ENCODE measurements at regions not wholly inside any gene's neighbourhood (a gene's known extent, or its start where the extent isn't known, plus 50 kb on each side); places are given as distances from the start of the nearest gene placed in this dataset.

- no peak for DNase-seq (ENCODE audit: low read depth in 3 of 3)
Observed at GRCh38 chr5:68431186-68431585, 215.6 kb downstream of the PIK3R1 start.

- DNase-seq (ENCODE audit: low read depth in 3 of 3) = no peak
Observed at GRCh38 chr5:68431601-68432337, 216.2 kb downstream of the PIK3R1 start.

GRCh38 chr5:68432682-68433081 is 217.1 kb downstream of the PIK3R1 start:
- DNase-seq (ENCODE audit: low read depth in 3 of 3) = no peak

- DNase-seq (ENCODE audit: low read depth in 3 of 3) = no peak
Observed at GRCh38 chr5:68433526-68433922, 218.0 kb downstream of the PIK3R1 start.

GRCh38 chr5:68433923-68434879 is 218.6 kb downstream of the PIK3R1 start:
- peak; percentile 80 to 94 (median 92) for DNase-seq (ENCODE audit: low read depth in 3 of 3)

- no peak for DNase-seq (ENCODE audit: low read depth in 3 of 3)
Observed at GRCh38 chr5:68435611-68436010, 220.1 kb downstream of the PIK3R1 start.

GRCh38 chr5:68436686-68437520 is 221.3 kb downstream of the PIK3R1 start:
- no peak for DNase-seq (ENCODE audit: low read depth in 3 of 3)

GRCh38 chr5:68438876-68439275 is 223.3 kb downstream of the PIK3R1 start:
- DNase-seq (ENCODE audit: low read depth in 3 of 3) = no peak

- DNase-seq (ENCODE audit: low read depth in 3 of 3) = no peak
Observed at GRCh38 chr5:68440245-68440644, 224.7 kb downstream of the PIK3R1 start.

GRCh38 chr5:68440651-68441050 is 225.1 kb downstream of the PIK3R1 start:
- DNase-seq (ENCODE audit: low read depth in 3 of 3) = no peak

GRCh38 chr5:68441309-68442073 is 225.9 kb downstream of the PIK3R1 start:
- no peak for DNase-seq (ENCODE audit: low read depth in 3 of 3)

- no peak for DNase-seq (ENCODE audit: low read depth in 3 of 3)
Observed at GRCh38 chr5:68443091-68443490, 227.5 kb downstream of the PIK3R1 start.

- DNase-seq (ENCODE audit: low read depth in 3 of 3) = no peak
Observed at GRCh38 chr5:68444048-68444447, 228.5 kb downstream of the PIK3R1 start.

- no peak for DNase-seq (ENCODE audit: low read depth in 3 of 3)
Observed at GRCh38 chr5:68444833-68445232, 229.3 kb downstream of the PIK3R1 start.

- DNase-seq (ENCODE audit: low read depth in 3 of 3) = no peak
Observed at GRCh38 chr5:68445257-68446069, 229.9 kb downstream of the PIK3R1 start.

GRCh38 chr5:68446070-68446357 is 230.5 kb downstream of the PIK3R1 start:
- no peak for DNase-seq (ENCODE audit: low read depth in 3 of 3)

GRCh38 chr5:68446487-68446894 is 230.9 kb downstream of the PIK3R1 start:
- no peak for DNase-seq (ENCODE audit: low read depth in 3 of 3)

GRCh38 chr5:68447136-68447929 is 231.8 kb downstream of the PIK3R1 start:
- DNase-seq (ENCODE audit: low read depth in 3 of 3) = no peak

GRCh38 chr5:68449380-68449779 is 233.8 kb downstream of the PIK3R1 start:
- no peak for DNase-seq (ENCODE audit: low read depth in 3 of 3)

Measured in stimulated activated CD4-positive, alpha-beta T cell treated with anti-CD3 and anti-CD28 coated beads, TNF-alpha, amount 100 ng/mL, for 4 hours (primary cell).